GM20000 (cell line): ENCODE measurements at regions not wholly inside any gene's neighbourhood (a gene's known extent, or its start where the extent isn't known, plus 50 kb on each side); places are given as distances from the start of the nearest gene placed in this dataset.

Experiments used
- DNase-seq: peaks from one replicate; pipeline ENCODE4 v3.0.0; 2012; ENCODE audit warnings: low spot score
- CTCF ChIP-seq: IDR thresholded peaks from 2 replicates; pipeline ENCODE4 v1.5.1; 2012; ENCODE audit warnings: mild to moderate bottlenecking, control low read depth; ENCODE audit errors: extremely low read depth, missing control alignments

- DNase-seq, result peak; percentile 32
- TF ChIP-seq CTCF, result no peak
Measured at GRCh38 chr1:93744299-93744988, 62.8 kb upstream of the BCAR3 start.

GRCh38 chr1:93743465-93743864, 61.8 kb upstream of the BCAR3 start:
- no peak for TF ChIP-seq CTCF
- no peak for DNase-seq

- TF ChIP-seq CTCF, result no peak
- no peak for DNase-seq
Measured at GRCh38 chr1:93740601-93741031, 59.0 kb upstream of the BCAR3 start.

GRCh38 chr1:93740157-93740556, 58.5 kb upstream of the BCAR3 start:
- no peak for TF ChIP-seq CTCF
- DNase-seq, result no peak

- no peak for TF ChIP-seq CTCF
- DNase-seq, result no peak
Measured at GRCh38 chr1:93739472-93739871, 57.8 kb upstream of the BCAR3 start.

GRCh38 chr1:93738926-93739325, 57.3 kb upstream of the BCAR3 start:
- TF ChIP-seq CTCF, result no peak
- no peak for DNase-seq

GRCh38 chr1:93738075-93738622, 56.5 kb upstream of the BCAR3 start:
- DNase-seq, result no peak
- no peak for TF ChIP-seq CTCF
